Cardiac fibroblast (primary cell): ENCODE measurements at regions not wholly inside any gene's neighbourhood (a gene's known extent, or its start where the extent isn't known, plus 50 kb on each side); places are given as distances from the start of the nearest gene placed in this dataset.

Experiments used
- DNase-seq, 2 donors: peaks; one replicate each; pipeline versions ENCODE4 v3.0.0 to v3.0.0-alpha.2; 2010; ENCODE audit warnings: low read depth in 2 of 2
- H3K4me3 ChIP-seq, 2 donors: replicated peaks in 1 of 2; 1 replicate in 1 of 2; 2 replicates in 1 of 2; pipeline ENCODE4 v1.5.1; 2011; ENCODE audit warnings: low read depth in 2 of 2, low read length in 2 of 2, mild to moderate bottlenecking in 2 of 2, moderate library complexity in 1 of 2
- CTCF ChIP-seq: IDR thresholded peaks from one replicate; pipeline ENCODE4 v1.5.1; 2011; ENCODE audit warnings: low read depth, mild to moderate bottlenecking, low read length, inconsistent platforms

DNA sequence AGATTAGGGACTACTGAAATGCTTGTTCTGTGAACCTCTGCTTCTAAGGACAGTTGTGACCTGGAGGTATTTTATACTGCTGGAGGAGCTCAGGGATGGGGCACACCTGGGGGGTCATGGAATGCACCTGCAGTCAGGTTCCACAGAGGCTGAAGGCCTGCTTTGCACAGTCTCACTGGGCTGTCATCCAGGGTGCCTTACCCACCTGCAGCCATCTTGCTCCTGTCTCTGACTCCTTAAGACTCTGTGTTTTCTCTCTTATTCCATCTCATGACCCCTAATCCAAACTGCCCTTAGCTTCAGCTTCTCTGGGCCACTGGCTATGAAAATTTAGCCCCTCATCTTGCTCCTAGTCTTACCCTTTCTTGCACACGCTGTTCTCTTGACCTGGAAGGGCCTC, 127.0 kb upstream of the SNX19 start:
- TF ChIP-seq CTCF = no peak
- no peak overlapping the region for H3K4me3 ChIP-seq
- no peak for DNase-seq

DNA sequence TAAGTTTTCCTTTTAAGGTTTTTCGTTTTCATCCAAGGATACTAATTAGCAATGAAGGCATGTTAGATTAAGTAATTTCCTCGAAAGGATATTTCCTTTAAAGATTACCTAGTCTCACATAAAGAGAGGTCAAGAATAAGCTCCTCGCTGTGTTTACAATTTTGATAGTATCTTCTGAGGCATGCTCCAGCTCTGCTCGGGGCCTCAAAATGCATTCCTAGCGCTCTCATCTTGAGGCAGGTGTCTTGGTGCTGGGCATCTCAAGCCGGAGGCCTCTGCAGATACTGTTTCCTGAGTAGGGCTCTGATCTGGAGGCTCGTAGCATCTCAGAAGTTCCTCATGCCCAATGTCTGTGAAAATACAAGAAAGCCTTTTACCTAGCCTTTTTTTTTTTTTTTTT, 128.6 kb upstream of the SNX19 start:
- TF ChIP-seq CTCF = no peak
- H3K4me3 ChIP-seq = no peak overlapping the region
- DNase-seq = no peak

GRCh38 chr11:131052367-131052766, 136.1 kb upstream of the SNX19 start:
- DNase-seq = no peak
- H3K4me3 ChIP-seq = no peak overlapping the region
- no peak for TF ChIP-seq CTCF

GRCh38 chr11:131056036-131056435, 139.8 kb upstream of the SNX19 start:
- no peak for TF ChIP-seq CTCF
- DNase-seq = no peak
- H3K4me3 ChIP-seq = no peak overlapping the region

GRCh38 chr11:131063638-131064037, 147.4 kb upstream of the SNX19 start:
- TF ChIP-seq CTCF = no peak
- no peak for DNase-seq
- H3K4me3 ChIP-seq = no peak overlapping the region

DNA sequence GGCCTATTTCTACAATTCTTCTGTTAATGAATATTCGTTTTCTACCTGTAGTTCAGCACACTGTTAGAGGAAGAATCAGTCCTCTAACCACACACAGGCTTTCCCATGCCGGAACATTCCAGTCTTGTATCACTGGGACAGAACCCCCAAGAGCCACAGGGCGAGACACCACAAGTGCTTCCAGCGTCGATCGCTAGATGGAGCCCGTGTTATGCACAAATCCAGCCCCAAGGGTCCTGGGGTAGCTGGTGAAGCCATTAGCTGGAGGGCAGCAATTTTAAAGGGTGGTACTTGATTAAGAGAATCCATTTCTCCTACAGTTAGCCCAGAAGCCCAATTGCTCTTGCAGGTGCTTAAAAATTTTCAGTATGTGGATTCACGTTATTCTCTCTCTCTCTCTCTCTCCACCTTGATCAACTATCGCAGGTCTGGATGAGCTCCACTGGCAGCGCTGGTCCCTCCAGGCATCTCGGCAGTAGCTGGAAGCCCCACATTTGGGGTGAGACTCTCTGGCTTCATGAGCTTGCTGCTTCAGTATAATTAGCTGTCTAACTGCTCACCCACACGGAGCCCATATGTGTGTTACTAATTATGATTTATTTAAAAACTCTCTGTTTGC, 148.2 kb upstream of the SNX19 start:
- DNase-seq = peak; percentile 70 to 71
- H3K4me3 ChIP-seq = no peak overlapping the region

More for the DNA sequence above, 148.2 kb upstream of the SNX19 start:
- peak; percentile 86 for TF ChIP-seq CTCF
